ENCODE measurements at regions not wholly inside any gene's neighbourhood (a gene's known extent, or its start where the extent isn't known, plus 50 kb on each side); places are given as distances from the start of the nearest gene placed in this dataset.

GRCh38 chr5:105773241-105773640 lies 1897.5 kb downstream of the EFNA5 start:
- no peak overlapping the region for H3K27ac ChIP-seq (ENCODE audit: low read depth, low read length)
- H3K4ac ChIP-seq (ENCODE audit: low read depth, low read length), result no peak overlapping the region
- H3K27me3 ChIP-seq (ENCODE audit: insufficient read depth, low read length, poor library complexity), result no peaks in the 10 kb centered on the region
- H3K4me2 ChIP-seq (ENCODE audit: low read length), result no peak overlapping the region
- H3K18ac ChIP-seq (ENCODE audit: low read length), result no peak overlapping the region
- no peak overlapping the region for H3K56ac ChIP-seq (ENCODE audit: low read length)
- H3K79me2 ChIP-seq (ENCODE audit: control insufficient read depth, insufficient read depth, low read length), result no peaks in the 10 kb centered on the region
- H3K36me3 ChIP-seq (ENCODE audit: control insufficient read depth, insufficient read depth, low read length), result no peaks in the 10 kb centered on the region
- no peak for DNase-seq
- H3K79me1 ChIP-seq (ENCODE audit: low read length), result no peaks in the 10 kb centered on the region
- no peak overlapping the region for H2BK120ac ChIP-seq (ENCODE audit: low read depth, low read length)
- H2AK5ac ChIP-seq (ENCODE audit: low read length), result no peak overlapping the region
- H4K5ac ChIP-seq (ENCODE audit: low read length), result no peak overlapping the region
- H3K9ac ChIP-seq (ENCODE audit: low read length), result no peak overlapping the region
- H3K23ac ChIP-seq (ENCODE audit: low read length), result no peak overlapping the region
- H2BK15ac ChIP-seq (replicated peaks; ENCODE audit: low read depth), result no peak overlapping the region
- H3K4me1 ChIP-seq (ENCODE audit: control insufficient read depth, low read depth, low read length), result no peaks in the 10 kb centered on the region
- H2BK5ac ChIP-seq (ENCODE audit: low read length), result no peak overlapping the region
- no peak overlapping the region for H3K4me3 ChIP-seq (ENCODE audit: low read length)
- no peak overlapping the region for H4K8ac ChIP-seq (ENCODE audit: low read depth, low read length)
- WGBS (ENCODE audit: extremely low coverage, insufficient coverage, low lambda C conversion rate), result no CpG with 5 or more reads among the region's 3 CpGs

GRCh38 chr5:105767267-105767666 lies 1903.5 kb downstream of the EFNA5 start:
- Histone ChIP-seq H3K27me3 (ENCODE audit: insufficient read depth, low read length, poor library complexity) (no peaks in the 10 kb centered on the region), H3K79me2 (ENCODE audit: control insufficient read depth, insufficient read depth, low read length) (no peaks in the 10 kb centered on the region), H3K4me1 (ENCODE audit: control insufficient read depth, low read depth, low read length) (no peaks in the 10 kb centered on the region), H3K4me2 (ENCODE audit: low read length) (no peak overlapping the region), H2AK5ac (ENCODE audit: low read length) (no peak overlapping the region), H3K79me1 (ENCODE audit: low read length) (no peaks in the 10 kb centered on the region), H3K4ac (ENCODE audit: low read depth, low read length) (no peak overlapping the region), H3K9ac (ENCODE audit: low read length) (no peak overlapping the region), H4K5ac (ENCODE audit: low read length) (no peak overlapping the region), H3K56ac (ENCODE audit: low read length) (no peak overlapping the region), H3K27ac (ENCODE audit: low read depth, low read length) (no peak overlapping the region), H2BK15ac (replicated peaks; ENCODE audit: low read depth) (no peak overlapping the region), H4K8ac (ENCODE audit: low read depth, low read length) (no peak overlapping the region), H3K36me3 (ENCODE audit: control insufficient read depth, insufficient read depth, low read length) (no peaks in the 10 kb centered on the region), H2BK120ac (ENCODE audit: low read depth, low read length) (no peak overlapping the region), H2BK5ac (ENCODE audit: low read length) (no peak overlapping the region), H3K23ac (ENCODE audit: low read length) (no peak overlapping the region), H3K4me3 (ENCODE audit: low read length) (no peak overlapping the region), H3K18ac (ENCODE audit: low read length) (no peak overlapping the region)
- WGBS (ENCODE audit: extremely low coverage, insufficient coverage, low lambda C conversion rate), result no CpG with 5 or more reads among the region's 2 CpGs
- DNase-seq, result no peak

- Histone ChIP-seq H3K23ac (ENCODE audit: low read length) (no peak overlapping the region), H3K27ac (ENCODE audit: low read depth, low read length) (no peak overlapping the region), H3K79me2 (ENCODE audit: control insufficient read depth, insufficient read depth, low read length) (no peaks in the 10 kb centered on the region), H2BK5ac (ENCODE audit: low read length) (no peak overlapping the region), H3K4me2 (ENCODE audit: low read length) (no peak overlapping the region), H4K8ac (ENCODE audit: low read depth, low read length) (no peak overlapping the region), H4K5ac (ENCODE audit: low read length) (no peak overlapping the region), H3K18ac (ENCODE audit: low read length) (no peak overlapping the region), H3K79me1 (ENCODE audit: low read length) (no peaks in the 10 kb centered on the region), H3K27me3 (ENCODE audit: insufficient read depth, low read length, poor library complexity) (no peaks in the 10 kb centered on the region), H3K4me3 (ENCODE audit: low read length) (no peak overlapping the region), H2AK5ac (ENCODE audit: low read length) (no peak overlapping the region), H3K4me1 (ENCODE audit: control insufficient read depth, low read depth, low read length) (no peaks in the 10 kb centered on the region), H3K36me3 (ENCODE audit: control insufficient read depth, insufficient read depth, low read length) (no peaks in the 10 kb centered on the region), H3K4ac (ENCODE audit: low read depth, low read length) (no peak overlapping the region), H2BK15ac (replicated peaks; ENCODE audit: low read depth) (no peak overlapping the region), H2BK120ac (ENCODE audit: low read depth, low read length) (no peak overlapping the region), H3K9ac (ENCODE audit: low read length) (no peak overlapping the region), H3K56ac (ENCODE audit: low read length) (no peak overlapping the region)
- DNase-seq, result no peak
- WGBS (ENCODE audit: extremely low coverage, insufficient coverage, low lambda C conversion rate), result no CpG with 5 or more reads among the region's 1 CpG
Measured at GRCh38 chr5:105762728-105763127, 1908.0 kb downstream of the EFNA5 start.

GRCh38 chr5:105754056-105754455 lies 1916.7 kb downstream of the EFNA5 start:
- H3K9ac ChIP-seq (ENCODE audit: low read length), result no peak overlapping the region
- no peak overlapping the region for H4K5ac ChIP-seq (ENCODE audit: low read length)
- H3K36me3 ChIP-seq (ENCODE audit: control insufficient read depth, insufficient read depth, low read length), result no peaks in the 10 kb centered on the region
- H3K4me1 ChIP-seq (ENCODE audit: control insufficient read depth, low read depth, low read length), result no peaks in the 10 kb centered on the region
- no peaks in the 10 kb centered on the region for H3K27me3 ChIP-seq (ENCODE audit: insufficient read depth, low read length, poor library complexity)
- H3K27ac ChIP-seq (ENCODE audit: low read depth, low read length), result no peak overlapping the region
- no peak overlapping the region for H3K4me3 ChIP-seq (ENCODE audit: low read length)
- no peak overlapping the region for H3K4ac ChIP-seq (ENCODE audit: low read depth, low read length)
- H3K56ac ChIP-seq (ENCODE audit: low read length), result no peak overlapping the region
- no peak overlapping the region for H2AK5ac ChIP-seq (ENCODE audit: low read length)
- no peak overlapping the region for H4K8ac ChIP-seq (ENCODE audit: low read depth, low read length)
- H3K79me1 ChIP-seq (ENCODE audit: low read length), result no peaks in the 10 kb centered on the region
- H3K18ac ChIP-seq (ENCODE audit: low read length), result no peak overlapping the region
- no peak overlapping the region for H2BK15ac ChIP-seq (replicated peaks; ENCODE audit: low read depth)
- H3K23ac ChIP-seq (ENCODE audit: low read length), result no peak overlapping the region
- no peak overlapping the region for H2BK5ac ChIP-seq (ENCODE audit: low read length)
- no CpG with 5 or more reads among the region's 1 CpG for WGBS (ENCODE audit: extremely low coverage, insufficient coverage, low lambda C conversion rate)
- no peak overlapping the region for H3K4me2 ChIP-seq (ENCODE audit: low read length)
- no peak overlapping the region for H2BK120ac ChIP-seq (ENCODE audit: low read depth, low read length)
- DNase-seq, result peak; percentile 16
- H3K79me2 ChIP-seq (ENCODE audit: control insufficient read depth, insufficient read depth, low read length), result no peaks in the 10 kb centered on the region

- WGBS (ENCODE audit: extremely low coverage, insufficient coverage, low lambda C conversion rate), result no CpG with 5 or more reads among the region's 3 CpGs
Measured at GRCh38 chr5:105752801-105753200, 1917.9 kb downstream of the EFNA5 start.

GRCh38 chr5:105751908-105752307 lies 1918.8 kb downstream of the EFNA5 start:
- Histone ChIP-seq H3K56ac (ENCODE audit: low read length) (no peak overlapping the region), H3K18ac (ENCODE audit: low read length) (no peak overlapping the region), H3K4me2 (ENCODE audit: low read length) (no peak overlapping the region), H2AK5ac (ENCODE audit: low read length) (no peak overlapping the region), H3K27ac (ENCODE audit: low read depth, low read length) (no peak overlapping the region), H3K9ac (ENCODE audit: low read length) (no peak overlapping the region), H4K8ac (ENCODE audit: low read depth, low read length) (no peak overlapping the region), H3K79me1 (ENCODE audit: low read length) (no peaks in the 10 kb centered on the region), H3K4me1 (ENCODE audit: control insufficient read depth, low read depth, low read length) (no peaks in the 10 kb centered on the region), H2BK5ac (ENCODE audit: low read length) (no peak overlapping the region), H3K23ac (ENCODE audit: low read length) (no peak overlapping the region), H2BK120ac (ENCODE audit: low read depth, low read length) (no peak overlapping the region), H2BK15ac (replicated peaks; ENCODE audit: low read depth) (no peak overlapping the region), H3K4me3 (ENCODE audit: low read length) (no peak overlapping the region), H3K79me2 (ENCODE audit: control insufficient read depth, insufficient read depth, low read length) (no peaks in the 10 kb centered on the region), H3K4ac (ENCODE audit: low read depth, low read length) (no peak overlapping the region), H3K27me3 (ENCODE audit: insufficient read depth, low read length, poor library complexity) (no peaks in the 10 kb centered on the region), H4K5ac (ENCODE audit: low read length) (no peak overlapping the region), H3K36me3 (ENCODE audit: control insufficient read depth, insufficient read depth, low read length) (no peaks in the 10 kb centered on the region)
- no peak for DNase-seq

More at GRCh38 chr5:105752801-105753200, 1917.9 kb downstream of the EFNA5 start:
- Histone ChIP-seq H3K23ac (ENCODE audit: low read length) (no peak overlapping the region), H3K4ac (ENCODE audit: low read depth, low read length) (no peak overlapping the region), H3K79me2 (ENCODE audit: control insufficient read depth, insufficient read depth, low read length) (no peaks in the 10 kb centered on the region), H4K5ac (ENCODE audit: low read length) (no peak overlapping the region), H4K8ac (ENCODE audit: low read depth, low read length) (no peak overlapping the region), H2AK5ac (ENCODE audit: low read length) (no peak overlapping the region), H3K27me3 (ENCODE audit: insufficient read depth, low read length, poor library complexity) (no peaks in the 10 kb centered on the region), H3K79me1 (ENCODE audit: low read length) (no peaks in the 10 kb centered on the region), H3K4me3 (ENCODE audit: low read length) (no peak overlapping the region), H2BK120ac (ENCODE audit: low read depth, low read length) (no peak overlapping the region), H3K4me2 (ENCODE audit: low read length) (no peak overlapping the region), H2BK5ac (ENCODE audit: low read length) (no peak overlapping the region), H3K27ac (ENCODE audit: low read depth, low read length) (no peak overlapping the region), H2BK15ac (replicated peaks; ENCODE audit: low read depth) (no peak overlapping the region), H3K4me1 (ENCODE audit: control insufficient read depth, low read depth, low read length) (no peaks in the 10 kb centered on the region), H3K9ac (ENCODE audit: low read length) (no peak overlapping the region), H3K36me3 (ENCODE audit: control insufficient read depth, insufficient read depth, low read length) (no peaks in the 10 kb centered on the region), H3K18ac (ENCODE audit: low read length) (no peak overlapping the region), H3K56ac (ENCODE audit: low read length) (no peak overlapping the region)
- no peak for DNase-seq
